ENCODE measurements at regions not wholly inside any gene's neighbourhood (a gene's known extent, or its start where the extent isn't known, plus 50 kb on each side); places are given as distances from the start of the nearest gene placed in this dataset.
"Not testable (repeated sequence)": the region's sequence is repeated elsewhere in the genome, so short reads cannot be mapped to it uniquely, and the experiment has no call there.

GRCh38 chr21:20292280-20292679 lies 705.9 kb upstream of the NCAM2 start (continued):
- TF ChIP-seq, protein P1, sequence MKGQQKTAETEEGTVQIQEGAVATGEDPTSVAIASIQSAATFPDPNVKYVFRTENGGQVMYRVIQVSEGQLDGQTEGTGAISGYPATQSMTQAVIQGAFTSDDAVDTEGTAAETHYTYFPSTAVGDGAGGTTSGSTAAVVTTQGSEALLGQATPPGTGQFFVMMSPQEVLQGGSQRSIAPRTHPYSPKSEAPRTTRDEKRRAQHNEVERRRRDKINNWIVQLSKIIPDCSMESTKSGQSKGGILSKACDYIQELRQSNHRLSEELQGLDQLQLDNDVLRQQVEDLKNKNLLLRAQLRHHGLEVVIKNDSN (CRISPR knock-in tag; IDR thresholded peaks at IDR 0.05), result no peak
- TF ChIP-seq KDM5B (IDR thresholded peaks at IDR 0.05; ENCODE audit: insufficient replicate concordance, low read depth, low read length), result no peak
- TF ChIP-seq SMC3 (conservative IDR thresholded peaks at IDR 0.05; ENCODE audit: insufficient read depth, low read depth, low read length), result no peak
- no peak for TF ChIP-seq SREBF2 (CRISPR knock-in tag; IDR thresholded peaks at IDR 0.05)
- 0 out of 2 replicates have a peak, but pooled peaks have one; percentile 49 for TF ChIP-seq MAFG (tag; conservative IDR thresholded peaks at IDR 0.05)
- TF ChIP-seq HNRNPH1 (optimal IDR thresholded peaks at IDR 0.05; ENCODE audit: low read depth, low read length), result no peak
- peak; percentile 78 for TF ChIP-seq MAFF (IDR thresholded peaks at IDR 0.05; ENCODE audit: low read length)
- peak; percentile 85 for TF ChIP-seq ZNF316 (IDR thresholded peaks at IDR 0.05)

- H3K9me3 ChIP-seq (replicated peaks; ENCODE audit: control insufficient read depth, insufficient read depth, low read depth, low read length); H3K4me3 ChIP-seq; H3K27me3 ChIP-seq (ENCODE audit: control insufficient read depth in 2 of 2, insufficient read depth in 2 of 2, low read length in 2 of 2); FAIRE-seq; H3K9me1 ChIP-seq (ENCODE audit: control insufficient read depth, insufficient read depth, low read length); H3K4me2 ChIP-seq (ENCODE audit: insufficient read depth, low read length); H3K79me2 ChIP-seq (ENCODE audit: control insufficient read depth, insufficient read depth, low read length); H3K4me1 ChIP-seq (replicated peaks in 1 of 2; ENCODE audit: control insufficient read depth in 2 of 2, insufficient read depth in 2 of 2, low read length in 2 of 2); ATAC-seq; POLR2A ChIA-PET; H3K27ac ChIP-seq (ENCODE audit: extremely low read depth, low read depth, low read length); DNase-seq (ENCODE audit: extremely low read depth in 1 of 4, low spot score in 3 of 4); in situ Hi-C loops (cut with MboI); H3K9ac ChIP-seq (ENCODE audit: insufficient read depth in 1 of 2, low read depth in 2 of 2, low read length in 2 of 2); H2AFZ ChIP-seq (ENCODE audit: low read depth, low read length); H3K36me3 ChIP-seq (ENCODE audit: control insufficient read depth, insufficient read depth, low read length); CTCF ChIA-PET (ENCODE audit: low intra/inter-chr PET ratio); intact Hi-C loops (cut with micrococcal nuclease); H4K20me1 ChIP-seq (replicated peaks; ENCODE audit: control insufficient read depth, insufficient read depth, low read length); BruUV-seq (replicated peaks): not testable (repeated sequence)
- 36% methylated on average over 4 of the region's 5 CpGs for WGBS (ENCODE audit: insufficient coverage, low coverage, missing lambda C conversion rate)
These were observed 705.4 kb upstream of the NCAM2 start for GRCh38 chr21:20292854-20293253.

Measured in K562 (cell line).